IPS DF 6.9 (cell line): ENCODE measurements at regions not wholly inside any gene's neighbourhood (a gene's known extent, or its start where the extent isn't known, plus 50 kb on each side); places are given as distances from the start of the nearest gene placed in this dataset.
"Not testable (repeated sequence)": the region's sequence is repeated elsewhere in the genome, so short reads cannot be mapped to it uniquely, and the experiment has no call there.

Experiments
- DNase-seq: peaks from one replicate; pipeline ENCODE4 v3.0.0-alpha.2; 2013; ENCODE audit warnings: low read depth, low spot score
- H3K27ac ChIP-seq: one replicate; pipeline ENCODE4 v1.5.1; 2013; ENCODE audit warnings: low read length, control low read depth
- H3K27me3 ChIP-seq: 2 replicates; pipeline ENCODE4 v1.6.1; 2013; ENCODE audit warnings: mild to moderate bottlenecking, low read length; ENCODE audit not compliant: control insufficient read depth, insufficient read depth
- H3K36me3 ChIP-seq: 2 replicates; pipeline ENCODE4 v1.6.1; 2013; ENCODE audit warnings: low read length; ENCODE audit not compliant: control insufficient read depth, insufficient read depth
- H3K4me1 ChIP-seq: 2 replicates; pipeline ENCODE4 v1.6.1; 2013; ENCODE audit warnings: low read length; ENCODE audit not compliant: control insufficient read depth, insufficient read depth
- H3K4me3 ChIP-seq: 2 replicates; pipeline ENCODE4 v1.5.1; 2013; ENCODE audit warnings: mild to moderate bottlenecking, low read length
- H3K9me3 ChIP-seq: 2 replicates; pipeline ENCODE4 v1.6.1; 2013; ENCODE audit warnings: low read length, inconsistent platforms; ENCODE audit not compliant: control insufficient read depth, insufficient read depth
- WGBS: extraction: QIAGEN DNeasy Blood & Tissue Kit; methylation state at CpG from one replicate; pipeline ENCODE4 v1.1.7; 2013; ENCODE audit warnings: mixed read lengths, missing lambda C conversion rate; ENCODE audit not compliant: insufficient read length, insufficient coverage; 5-methylcytosine and 5-hydroxymethylcytosine counted together

- WGBS, result no CpG with 5 or more reads among the region's 23 CpGs
- not testable (repeated sequence) for H3K4me1 ChIP-seq, H3K36me3 ChIP-seq, DNase-seq, H3K9me3 ChIP-seq, H3K4me3 ChIP-seq, H3K27me3 ChIP-seq, H3K27ac ChIP-seq
These were observed 51.0 kb downstream of the NPIPB11 start for GRCh38 chr16:29355339-29356059.

DNA sequence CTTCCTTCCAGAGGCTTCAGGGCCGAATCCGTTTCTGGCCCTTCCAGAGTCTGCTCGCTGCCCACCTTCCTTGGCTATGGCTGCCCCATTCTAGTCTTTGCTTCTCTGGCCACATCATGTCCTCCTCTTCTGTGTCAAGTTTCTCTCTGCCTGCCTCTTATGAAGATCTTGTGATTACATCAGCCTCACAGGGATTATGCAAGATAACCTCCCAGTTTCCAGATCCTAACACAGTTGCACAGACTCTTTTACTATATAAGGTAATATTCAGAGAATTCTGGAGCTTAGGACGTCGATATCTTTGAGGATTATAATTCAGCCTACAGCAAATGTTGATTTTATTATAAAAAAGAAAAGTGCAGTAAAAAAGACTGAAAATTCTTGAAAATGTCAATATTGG, 52.1 kb downstream of the NPIPB11 start:
- not testable (repeated sequence) for DNase-seq, H3K36me3 ChIP-seq, H3K27me3 ChIP-seq, H3K4me1 ChIP-seq, H3K27ac ChIP-seq, H3K4me3 ChIP-seq, H3K9me3 ChIP-seq
- no CpG with 5 or more reads among the region's 5 CpGs for WGBS

GRCh38 chr16:29352617-29352999, 53.9 kb downstream of the NPIPB11 start:
- no CpG with 5 or more reads among the region's 2 CpGs for WGBS
- not testable (repeated sequence) for H3K4me1 ChIP-seq, DNase-seq, H3K9me3 ChIP-seq, H3K4me3 ChIP-seq, H3K27ac ChIP-seq, H3K36me3 ChIP-seq, H3K27me3 ChIP-seq

GRCh38 chr16:29351970-29352616, 54.4 kb downstream of the NPIPB11 start:
- H3K4me3 ChIP-seq, DNase-seq, H3K4me1 ChIP-seq, H3K27me3 ChIP-seq, H3K9me3 ChIP-seq, H3K36me3 ChIP-seq, H3K27ac ChIP-seq: not testable (repeated sequence)
- WGBS, result no CpG with 5 or more reads among the region's 9 CpGs

DNA sequence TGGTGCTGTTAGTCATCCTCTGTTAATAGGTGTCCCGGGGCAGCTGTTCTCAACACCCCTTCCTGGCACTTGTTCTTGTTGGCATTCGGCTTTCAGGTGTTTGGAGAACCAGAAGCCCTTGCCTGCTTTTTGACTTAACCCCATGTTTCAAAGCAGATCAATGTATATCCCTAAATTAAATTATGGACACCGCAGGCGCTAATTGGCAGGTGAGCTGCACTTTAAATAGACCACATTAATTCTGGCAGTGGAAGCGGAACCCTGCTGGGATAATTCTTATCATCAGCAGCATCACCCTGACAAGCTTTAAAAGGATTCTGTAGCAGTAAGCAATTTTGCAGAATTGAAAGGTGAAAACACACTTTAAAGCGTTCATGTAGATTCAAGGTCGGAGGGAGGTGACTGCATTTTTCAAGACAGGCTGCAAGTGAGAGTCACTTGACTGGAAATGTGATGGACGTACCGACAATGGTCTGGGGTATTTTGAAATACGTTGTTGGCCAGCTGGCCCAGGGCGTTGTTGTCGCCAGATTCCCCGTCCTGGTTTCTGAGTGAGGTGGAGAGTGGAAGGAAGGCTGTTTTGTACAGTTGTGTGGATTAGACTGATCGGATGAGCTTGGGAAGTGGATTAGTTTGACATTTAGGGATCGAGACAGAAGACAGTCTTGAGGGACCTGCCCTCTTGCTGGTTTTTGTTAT, 55.1 kb downstream of the NPIPB11 start:
- H3K4me3 ChIP-seq, H3K9me3 ChIP-seq, H3K27ac ChIP-seq, H3K27me3 ChIP-seq, H3K36me3 ChIP-seq, H3K4me1 ChIP-seq, DNase-seq: not testable (repeated sequence)
- WGBS, result no CpG with 5 or more reads among the region's 15 CpGs

GRCh38 chr16:29349966-29350365, 56.5 kb downstream of the NPIPB11 start:
- H3K4me3 ChIP-seq, H3K36me3 ChIP-seq, H3K27ac ChIP-seq, H3K27me3 ChIP-seq, H3K4me1 ChIP-seq, H3K9me3 ChIP-seq, DNase-seq: not testable (repeated sequence)
- no CpG with 5 or more reads among the region's 7 CpGs for WGBS

- H3K27me3 ChIP-seq, DNase-seq, H3K36me3 ChIP-seq, H3K4me1 ChIP-seq, H3K27ac ChIP-seq, H3K9me3 ChIP-seq, H3K4me3 ChIP-seq: not testable (repeated sequence)
- WGBS, result no CpG with 5 or more reads among the region's 3 CpGs
These were observed 57.8 kb downstream of the NPIPB11 start for GRCh38 chr16:29348748-29349147.

DNA sequence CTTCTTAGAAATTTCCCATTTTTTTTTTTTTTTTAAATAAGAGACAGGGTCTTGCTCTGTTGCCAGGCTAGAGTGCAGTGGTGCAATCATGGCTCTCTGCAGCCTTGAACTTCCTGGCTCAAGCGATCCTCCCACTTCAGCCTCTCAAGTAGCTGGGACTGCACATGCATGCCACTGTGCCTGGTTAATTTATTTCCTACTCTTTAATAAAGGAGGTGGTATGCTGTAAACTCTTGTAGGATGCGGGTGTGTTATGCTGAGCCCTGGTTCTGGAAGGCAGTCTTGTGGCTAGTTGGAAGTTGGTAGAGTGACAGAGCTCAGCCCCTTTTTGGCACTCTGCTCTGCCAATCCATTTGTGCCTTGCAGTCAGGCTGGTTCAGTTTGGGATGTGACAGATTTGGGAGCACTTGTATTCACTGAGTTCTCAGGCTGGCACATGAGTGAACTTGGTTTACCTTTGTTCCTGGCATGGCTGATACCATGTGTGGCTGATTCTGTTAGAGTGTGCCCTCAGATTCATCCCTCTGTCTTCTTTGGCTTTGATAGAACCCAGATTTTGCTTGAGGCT, 58.3 kb downstream of the NPIPB11 start:
- not testable (repeated sequence) for H3K4me1 ChIP-seq, H3K27me3 ChIP-seq, H3K4me3 ChIP-seq, H3K9me3 ChIP-seq, H3K27ac ChIP-seq, DNase-seq, H3K36me3 ChIP-seq
- no CpG with 5 or more reads among the region's 2 CpGs for WGBS

DNA sequence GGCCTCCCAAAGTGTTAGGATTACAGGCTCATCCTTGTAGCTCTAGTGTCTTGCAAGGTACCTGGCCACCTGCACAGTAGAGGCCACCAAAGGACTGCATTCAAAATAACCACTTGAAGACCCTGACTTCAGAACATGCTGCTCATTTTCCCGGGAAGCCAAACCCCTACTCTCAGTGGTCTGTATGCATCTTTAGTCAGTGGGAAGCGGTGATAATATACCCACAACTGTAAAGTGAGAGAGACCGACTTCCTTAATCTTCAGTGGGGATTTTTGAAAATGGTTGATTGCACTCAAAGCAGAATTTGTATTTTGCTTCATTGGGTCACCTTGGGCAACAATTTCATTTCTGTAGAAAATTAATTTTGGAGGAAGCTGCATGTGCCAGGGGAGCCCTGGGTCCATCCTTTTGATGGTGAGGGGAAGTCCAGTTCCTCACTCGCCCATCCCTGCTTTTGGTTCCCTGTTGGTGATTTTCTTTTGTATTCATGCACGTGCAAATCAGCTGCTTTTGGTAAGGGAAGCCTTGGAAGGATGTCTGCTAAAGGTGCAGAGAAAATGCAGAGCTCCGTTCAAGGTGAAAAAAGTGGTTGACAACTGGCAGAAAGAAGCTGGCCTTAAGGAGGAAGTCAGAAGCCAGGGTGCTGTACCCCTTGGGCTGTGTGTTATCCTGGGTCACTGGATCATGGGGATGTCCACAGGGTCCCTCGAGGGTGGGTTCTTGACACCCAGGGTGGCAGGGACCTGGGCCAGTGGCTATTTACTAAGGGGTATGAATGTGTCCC, 59.5 kb downstream of the NPIPB11 start:
- H3K27ac ChIP-seq, H3K36me3 ChIP-seq, DNase-seq, H3K27me3 ChIP-seq, H3K4me1 ChIP-seq, H3K9me3 ChIP-seq, H3K4me3 ChIP-seq: not testable (repeated sequence)
- no CpG with 5 or more reads among the region's 7 CpGs for WGBS

DNA sequence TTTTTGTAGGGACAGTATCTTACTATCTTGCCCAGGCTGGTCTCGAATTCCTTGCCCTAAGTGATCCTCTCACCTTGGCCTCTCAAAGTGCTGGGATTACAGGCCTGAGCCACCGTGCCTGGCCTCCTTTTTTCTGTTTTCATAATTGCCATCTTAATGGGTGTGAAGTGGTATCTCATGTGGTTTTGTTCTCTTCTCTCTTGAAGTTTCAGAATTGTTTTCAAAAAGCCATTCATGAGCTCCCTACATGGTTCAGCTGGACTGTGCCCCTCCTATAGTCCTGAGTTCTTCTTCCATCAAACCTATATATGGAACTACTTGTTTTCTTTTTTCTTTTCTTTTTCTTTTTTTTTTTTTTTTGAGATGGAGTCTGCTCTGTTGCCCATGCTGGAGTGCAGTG, 60.3 kb downstream of the NPIPB11 start:
- H3K4me1 ChIP-seq, H3K9me3 ChIP-seq, H3K27ac ChIP-seq, H3K36me3 ChIP-seq, DNase-seq, H3K4me3 ChIP-seq, H3K27me3 ChIP-seq: not testable (repeated sequence)
- WGBS, result no CpG with 5 or more reads among the region's 2 CpGs
